H9 (cell line): ENCODE measurements at regions not wholly inside any gene's neighbourhood (a gene's known extent, or its start where the extent isn't known, plus 50 kb on each side); places are given as distances from the start of the nearest gene placed in this dataset.

ENCODE experiments used
- DNase-seq: peaks from one replicate; pipeline ENCODE4 v3.0.0-alpha.2; 2017
- H2AFZ ChIP-seq: one replicate; pipeline ENCODE4 v1.6.1; 2013; ENCODE audit warnings: mild to moderate bottlenecking, low read length, control low read depth, moderate library complexity
- H2AK5ac ChIP-seq: 2 replicates; pipeline ENCODE4 v1.6.1; 2013; ENCODE audit warnings: low read length, control low read depth, mixed read lengths; ENCODE audit not compliant: insufficient read length
- H2BK120ac ChIP-seq: one replicate; pipeline ENCODE4 v1.6.1; 2013; ENCODE audit warnings: low read depth, mild to moderate bottlenecking, low read length, control low read depth, inconsistent platforms; ENCODE audit not compliant: poor library complexity, severe bottlenecking
- H2BK12ac ChIP-seq: 2 replicates; pipeline ENCODE4 v1.6.1; 2013; ENCODE audit warnings: low read length, control low read depth, mixed read lengths, low read depth; ENCODE audit not compliant: insufficient read length
- H2BK15ac ChIP-seq: 2 replicates; pipeline ENCODE4 v1.6.1; 2013; ENCODE audit warnings: low read depth, low read length, control low read depth
- H2BK20ac ChIP-seq: one replicate; pipeline ENCODE4 v1.6.1; 2013; ENCODE audit warnings: low read depth, mild to moderate bottlenecking, low read length, control low read depth, inconsistent platforms; ENCODE audit not compliant: poor library complexity, severe bottlenecking
- H2BK5ac ChIP-seq: 2 replicates; pipeline ENCODE4 v1.6.1; 2013; ENCODE audit warnings: low read length, control low read depth, mixed read lengths; ENCODE audit not compliant: insufficient read length
- H3K14ac ChIP-seq: 2 replicates; pipeline ENCODE4 v1.6.1; 2013; ENCODE audit warnings: low read length, control low read depth; ENCODE audit not compliant: insufficient read depth
- H3K18ac ChIP-seq: 2 replicates; pipeline ENCODE4 v1.6.1; 2013; ENCODE audit warnings: low read depth, mild to moderate bottlenecking, mixed read lengths, low read length, control low read depth; ENCODE audit not compliant: insufficient read length
- H3K23ac ChIP-seq: 2 replicates; pipeline ENCODE4 v1.6.1; 2013; ENCODE audit warnings: low read length, control low read depth, mixed read lengths, low read depth; ENCODE audit not compliant: insufficient read length
- H3K23me2 ChIP-seq: 2 replicates; pipeline ENCODE4 v1.6.1; 2013; ENCODE audit warnings: low read depth, mild to moderate bottlenecking, mixed read lengths, low read length, control low read depth; ENCODE audit not compliant: insufficient read length, poor library complexity, severe bottlenecking
- H3K27ac ChIP-seq: 2 replicates; pipeline ENCODE4 v1.5.1; 2013; ENCODE audit warnings: low read length, control low read depth, mixed read lengths, low read depth; ENCODE audit not compliant: insufficient read length
- H3K27me3 ChIP-seq: 2 replicates; pipeline ENCODE4 v1.6.1; 2013; ENCODE audit warnings: low read length, control low read depth, inconsistent platforms; ENCODE audit not compliant: insufficient read depth
- H3K4ac ChIP-seq: 2 replicates; pipeline ENCODE4 v1.6.1; 2013; ENCODE audit warnings: low read depth, mild to moderate bottlenecking, control low read depth, inconsistent platforms, low read length, moderate library complexity
- H3K4me1 ChIP-seq: 2 replicates; pipeline ENCODE4 v1.6.1; 2013; ENCODE audit warnings: low read length, control low read depth, inconsistent platforms; ENCODE audit not compliant: insufficient read depth
- H3K4me2 ChIP-seq: 2 replicates; pipeline ENCODE4 v1.6.1; 2013; ENCODE audit warnings: low read length, control low read depth, mixed read lengths; ENCODE audit not compliant: insufficient read length, insufficient read depth
- H3K56ac ChIP-seq: 2 replicates; pipeline ENCODE4 v1.6.1; 2013; ENCODE audit warnings: low read depth, mild to moderate bottlenecking, mixed read lengths, low read length, control low read depth; ENCODE audit not compliant: insufficient read length
- H3K79me1 ChIP-seq: 2 replicates; pipeline ENCODE4 v1.6.1; 2013; ENCODE audit warnings: low read depth, mild to moderate bottlenecking, moderate library complexity, low read length, control low read depth, inconsistent platforms; ENCODE audit not compliant: insufficient read depth, poor library complexity, severe bottlenecking
- H3K79me2 ChIP-seq: 2 replicates; pipeline ENCODE4 v1.6.1; 2013; ENCODE audit warnings: low read length, control low read depth, inconsistent platforms; ENCODE audit not compliant: insufficient read depth
- H3K9ac ChIP-seq: 2 replicates; pipeline ENCODE4 v1.6.1; 2013; ENCODE audit warnings: low read length, control low read depth, mixed read lengths; ENCODE audit not compliant: insufficient read length; ENCODE audit errors: extremely low read depth
- H3K9me3 ChIP-seq: one replicate; pipeline ENCODE4 v1.6.1; 2013; ENCODE audit warnings: low read depth, low read length, inconsistent platforms; ENCODE audit not compliant: control insufficient read depth
- H3T11ph ChIP-seq: one replicate; pipeline ENCODE4 v1.6.1; 2013; ENCODE audit warnings: mild to moderate bottlenecking, low read length, control low read depth, inconsistent platforms
- H4K20me1 ChIP-seq: one replicate; pipeline ENCODE4 v1.6.1; 2013; ENCODE audit not compliant: control insufficient read depth, insufficient read length, insufficient read depth
- H4K5ac ChIP-seq: 2 replicates; pipeline ENCODE4 v1.6.1; 2013; ENCODE audit warnings: low read depth, mild to moderate bottlenecking, mixed read lengths, low read length, control low read depth; ENCODE audit not compliant: insufficient read length
- H4K8ac ChIP-seq: replicated peaks from 2 replicates; pipeline ENCODE4 v1.6.1; 2013; ENCODE audit warnings: low read length, control low read depth, mixed read lengths, low read depth; ENCODE audit not compliant: insufficient read length
- H4K91ac ChIP-seq: 2 replicates; pipeline ENCODE4 v1.6.1; 2013; ENCODE audit warnings: low read depth, mild to moderate bottlenecking, moderate library complexity, mixed read lengths, low read length, control low read depth; ENCODE audit not compliant: insufficient read length
- H3K27ac Mint-ChIP-seq, 3 experiments: 2 replicates in 2 of 3; 3 replicates in 1 of 3; pipeline ENCODE4 v1.8.0; 2020 to 2021; ENCODE audit warnings: mixed read lengths in 3 of 3, mild to moderate bottlenecking in 1 of 3, moderate library complexity in 1 of 3
- H3K27me3 Mint-ChIP-seq: 2 replicates; pipeline ENCODE4 v1.8.0; 2021; ENCODE audit warnings: low read depth, mild to moderate bottlenecking, moderate library complexity, mixed read lengths
- H3K36me3 Mint-ChIP-seq, 3 experiments: 2 replicates in 2 of 3; 3 replicates in 1 of 3; pipeline ENCODE4 v1.8.0; 2020 to 2021; ENCODE audit warnings: low read depth in 3 of 3, mixed read lengths in 3 of 3; ENCODE audit not compliant: insufficient read depth in 1 of 3
- H3K4me1 Mint-ChIP-seq, 2 experiments: 2 replicates each; pipeline ENCODE4 v1.8.0; 2020; ENCODE audit warnings: mixed read lengths in 2 of 2
- H3K4me3 Mint-ChIP-seq, 2 experiments: 2 replicates in 1 of 2; 3 replicates in 1 of 2; pipeline ENCODE4 v1.8.0; 2020 to 2021; ENCODE audit warnings: mild to moderate bottlenecking in 2 of 2, mixed read lengths in 2 of 2, moderate library complexity in 1 of 2
- H3K9me3 Mint-ChIP-seq, 2 experiments: 2 replicates in 1 of 2; 3 replicates in 1 of 2; pipeline ENCODE4 v1.8.0; 2020; ENCODE audit warnings: mild to moderate bottlenecking in 2 of 2, mixed read lengths in 2 of 2, moderate library complexity in 1 of 2
- CTCF ChIP-seq: fragments of 200-600 bp; sonication (generic); conservative IDR thresholded peaks from 3 replicates; pipeline ENCODE4 v1.8.0; 2021; ENCODE audit warnings: antibody characterized with exemption, mild to moderate bottlenecking
- WGBS: extraction: QIAGEN DNeasy Blood & Tissue Kit; methylation state at CpG from one replicate; pipeline ENCODE4 v1.1.7; 2013; ENCODE audit warnings: missing lambda C conversion rate, low lambda C conversion rate, mixed read lengths; ENCODE audit not compliant: insufficient read length; ENCODE audit errors: extremely low coverage; 5-methylcytosine and 5-hydroxymethylcytosine counted together

- Histone ChIP-seq H3K79me2 (no peaks in the 10 kb centered on the region), H3T11ph (no peak overlapping the region), H3K27ac (no peak overlapping the region), H4K20me1 (no peaks in the 10 kb centered on the region), H4K91ac (no peak overlapping the region), H2BK120ac (no peak overlapping the region), H2AK5ac (no peak overlapping the region), H3K56ac (no peak overlapping the region), H3K27me3 (no peaks in the 10 kb centered on the region), H3K4me1 (no peaks in the 10 kb centered on the region), H3K79me1 (no peaks in the 10 kb centered on the region), H2BK5ac (no peak overlapping the region), H3K14ac (no peak overlapping the region), H3K23ac (no peak overlapping the region), H2AFZ (no peak overlapping the region), H4K8ac (no peak overlapping the region), H3K4me2 (no peak overlapping the region), H3K23me2 (no peaks in the 10 kb centered on the region), H3K18ac (no peak overlapping the region), H3K9ac (no peak overlapping the region), H3K9me3 (no peaks in the 10 kb centered on the region), H2BK12ac (no peak overlapping the region), H3K4ac (no peak overlapping the region), H4K5ac (no peak overlapping the region), H2BK15ac (no peak overlapping the region), H2BK20ac (no peak overlapping the region)
- no peak overlapping the region for H3K27ac Mint-ChIP-seq
- no peak for DNase-seq
- H3K27me3 Mint-ChIP-seq: no peaks in the 10 kb centered on the region
- H3K4me3 Mint-ChIP-seq: no peak overlapping the region
- peaks cover 4 to 5% of the 10 kb centered on the region in 2 experiments for H3K4me1 Mint-ChIP-seq
- no peaks in the 10 kb centered on the region for H3K36me3 Mint-ChIP-seq
- H3K9me3 Mint-ChIP-seq: no peaks in the 10 kb centered on the region; a peak in 2 of 5 replicates
- no CpG with 5 or more reads among the region's 2 CpGs for WGBS
- TF ChIP-seq CTCF: no peak
Measured at GRCh38 chr5:62093411-62093810, 212.6 kb upstream of the KIF2A start.
